DND-41 (cell line): ENCODE measurements at regions not wholly inside any gene's neighbourhood (a gene's known extent, or its start where the extent isn't known, plus 50 kb on each side); places are given as distances from the start of the nearest gene placed in this dataset.

Experiments
- CTCF ChIP-seq: IDR thresholded peaks from 2 replicates; pipeline ENCODE4 v1.5.1; 2012; ENCODE audit warnings: borderline replicate concordance, low read length, moderate library complexity, mild to moderate bottlenecking; ENCODE audit not compliant: poor library complexity, severe bottlenecking; ENCODE audit errors: extremely low read depth
- EZH2 ChIP-seq: IDR thresholded peaks from 3 replicates; pipeline ENCODE4 v1.6.1; 2012; ENCODE audit warnings: borderline replicate concordance, low read depth, mild to moderate bottlenecking, moderate library complexity, low read length, inconsistent platforms; ENCODE audit not compliant: severe bottlenecking

- no peak for TF ChIP-seq CTCF
- TF ChIP-seq EZH2, result no peak
Measured at GRCh38 chr2:223439786-223440185, 162.4 kb downstream of the SCG2 start.
